Type B pancreatic cell (in vitro differentiated cells): ENCODE measurements at regions not wholly inside any gene's neighbourhood (a gene's known extent, or its start where the extent isn't known, plus 50 kb on each side); places are given as distances from the start of the nearest gene placed in this dataset.

Experiments used
- DNase-seq: peaks from one replicate; pipeline ENCODE4 v3.0.0; 2021; ENCODE audit warnings: mixed read lengths; ENCODE audit not compliant: unreplicated experiment; ENCODE audit errors: extremely low spot score
- H3K27ac Mint-ChIP-seq: 2 replicates; pipeline ENCODE4 v1.8.0; 2021; ENCODE audit warnings: mild to moderate bottlenecking, mixed read lengths
- H3K27me3 Mint-ChIP-seq: 2 replicates; pipeline ENCODE4 v1.8.0; 2021; ENCODE audit warnings: mixed read lengths
- H3K36me3 Mint-ChIP-seq: 2 replicates; pipeline ENCODE4 v1.8.0; 2021; ENCODE audit warnings: mixed read lengths
- H3K4me1 Mint-ChIP-seq: one replicate; pipeline ENCODE4 v1.8.0; 2021; ENCODE audit warnings: mixed read lengths; ENCODE audit not compliant: unreplicated experiment
- H3K4me3 Mint-ChIP-seq: 2 replicates; pipeline ENCODE4 v1.8.0; 2021; ENCODE audit warnings: mild to moderate bottlenecking, mixed read lengths
- H3K9me3 Mint-ChIP-seq: 2 replicates; pipeline ENCODE4 v1.8.0; 2021; ENCODE audit warnings: mixed read lengths
- TF ChIP-seq, protein P1 (sequence below): fragments of 200-600 bp; sonication (generic); conservative IDR thresholded peaks from 2 replicates; pipeline ENCODE4 v1.5.0; 2021; ENCODE audit warnings: antibody characterized with exemption, mild to moderate bottlenecking

DNA sequence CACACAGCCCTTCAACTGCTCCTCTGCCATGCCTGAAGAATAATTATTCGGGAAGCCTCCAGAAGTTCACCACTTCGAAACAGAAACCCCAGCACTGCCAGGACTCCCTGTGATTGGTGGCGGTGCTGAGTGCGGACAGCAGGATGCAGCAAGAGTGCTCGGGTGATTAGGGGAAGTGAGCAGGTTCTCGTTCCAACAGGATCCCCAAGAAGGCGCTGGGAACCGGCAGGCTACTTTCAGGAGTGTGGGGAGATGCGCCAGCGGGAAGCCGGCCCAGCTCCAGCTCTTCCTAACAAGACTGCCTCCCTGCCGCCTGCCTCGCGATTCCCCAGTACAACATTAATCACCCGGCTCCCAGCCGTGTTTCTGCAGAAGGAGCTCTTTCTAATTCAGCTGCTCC is 630.2 kb downstream of the BRD1 start:
- H3K9me3 Mint-ChIP-seq = no peaks in the 10 kb centered on the region
- H3K27me3 Mint-ChIP-seq = peaks cover 58% of the 10 kb centered on the region
- DNase-seq = peak; percentile 54
- H3K4me1 Mint-ChIP-seq = no peaks in the 10 kb centered on the region
- H3K36me3 Mint-ChIP-seq = no peaks in the 10 kb centered on the region
- TF ChIP-seq, protein P1, sequence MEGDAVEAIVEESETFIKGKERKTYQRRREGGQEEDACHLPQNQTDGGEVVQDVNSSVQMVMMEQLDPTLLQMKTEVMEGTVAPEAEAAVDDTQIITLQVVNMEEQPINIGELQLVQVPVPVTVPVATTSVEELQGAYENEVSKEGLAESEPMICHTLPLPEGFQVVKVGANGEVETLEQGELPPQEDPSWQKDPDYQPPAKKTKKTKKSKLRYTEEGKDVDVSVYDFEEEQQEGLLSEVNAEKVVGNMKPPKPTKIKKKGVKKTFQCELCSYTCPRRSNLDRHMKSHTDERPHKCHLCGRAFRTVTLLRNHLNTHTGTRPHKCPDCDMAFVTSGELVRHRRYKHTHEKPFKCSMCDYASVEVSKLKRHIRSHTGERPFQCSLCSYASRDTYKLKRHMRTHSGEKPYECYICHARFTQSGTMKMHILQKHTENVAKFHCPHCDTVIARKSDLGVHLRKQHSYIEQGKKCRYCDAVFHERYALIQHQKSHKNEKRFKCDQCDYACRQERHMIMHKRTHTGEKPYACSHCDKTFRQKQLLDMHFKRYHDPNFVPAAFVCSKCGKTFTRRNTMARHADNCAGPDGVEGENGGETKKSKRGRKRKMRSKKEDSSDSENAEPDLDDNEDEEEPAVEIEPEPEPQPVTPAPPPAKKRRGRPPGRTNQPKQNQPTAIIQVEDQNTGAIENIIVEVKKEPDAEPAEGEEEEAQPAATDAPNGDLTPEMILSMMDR = no peak
- H3K27ac Mint-ChIP-seq = no peak overlapping the region
- no peak overlapping the region for H3K4me3 Mint-ChIP-seq

DNA sequence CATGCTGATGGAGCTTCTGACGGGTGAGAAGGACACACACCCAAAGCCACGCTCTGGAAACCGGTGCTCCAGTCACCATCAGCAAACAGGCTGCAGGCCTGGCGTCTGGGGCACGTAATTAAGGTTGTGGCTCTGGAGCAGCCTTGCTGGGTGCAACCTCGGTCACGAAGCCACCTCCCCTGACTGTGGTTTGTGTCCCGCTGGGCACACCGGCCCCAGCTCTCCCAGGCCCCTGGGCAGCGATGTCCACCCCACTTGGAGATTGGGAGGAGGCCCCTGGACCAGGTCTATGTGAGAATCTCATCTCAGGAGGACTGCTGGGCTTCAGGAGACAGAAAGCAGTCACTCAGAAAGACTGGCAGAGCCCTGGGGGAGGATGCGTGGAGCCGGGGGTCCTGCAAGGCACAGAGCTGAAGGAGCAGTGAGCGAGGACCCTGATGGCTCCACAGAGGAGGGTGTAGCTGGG is 631.6 kb downstream of the BRD1 start:
- TF ChIP-seq, protein P1 = no peak
- DNase-seq = no peak
- H3K9me3 Mint-ChIP-seq = no peaks in the 10 kb centered on the region
- H3K36me3 Mint-ChIP-seq = no peaks in the 10 kb centered on the region
- no peak overlapping the region for H3K4me3 Mint-ChIP-seq
- no peaks in the 10 kb centered on the region for H3K4me1 Mint-ChIP-seq
- no peak overlapping the region for H3K27ac Mint-ChIP-seq
- H3K27me3 Mint-ChIP-seq = peaks cover 59% of the 10 kb centered on the region

DNA sequence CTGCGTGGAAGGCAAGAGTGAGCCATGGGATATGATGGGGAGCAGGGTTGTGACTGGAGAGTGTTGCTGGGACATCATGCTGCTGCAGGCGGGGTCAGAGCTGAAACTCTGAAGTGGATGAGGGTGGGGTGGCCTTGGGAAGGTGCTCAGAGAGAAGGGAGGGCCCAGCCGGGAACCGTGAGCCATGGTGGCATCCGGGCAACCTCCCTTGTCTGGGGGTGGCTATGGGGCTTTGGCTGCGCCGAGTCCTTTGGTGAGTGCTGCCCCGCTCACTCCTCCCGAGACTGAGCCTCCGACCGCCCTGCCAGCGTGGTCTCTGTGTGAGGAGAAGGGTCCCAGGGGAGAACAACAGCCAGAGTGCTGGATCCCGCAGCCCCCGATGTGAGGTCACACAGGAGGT is 632.0 kb downstream of the BRD1 start:
- no peak for DNase-seq
- no peak overlapping the region for H3K27ac Mint-ChIP-seq
- H3K4me1 Mint-ChIP-seq = no peaks in the 10 kb centered on the region
- no peaks in the 10 kb centered on the region for H3K9me3 Mint-ChIP-seq
- TF ChIP-seq, protein P1 = no peak
- H3K36me3 Mint-ChIP-seq = no peaks in the 10 kb centered on the region
- peaks cover 55% of the 10 kb centered on the region for H3K27me3 Mint-ChIP-seq
- no peak overlapping the region for H3K4me3 Mint-ChIP-seq

DNA sequence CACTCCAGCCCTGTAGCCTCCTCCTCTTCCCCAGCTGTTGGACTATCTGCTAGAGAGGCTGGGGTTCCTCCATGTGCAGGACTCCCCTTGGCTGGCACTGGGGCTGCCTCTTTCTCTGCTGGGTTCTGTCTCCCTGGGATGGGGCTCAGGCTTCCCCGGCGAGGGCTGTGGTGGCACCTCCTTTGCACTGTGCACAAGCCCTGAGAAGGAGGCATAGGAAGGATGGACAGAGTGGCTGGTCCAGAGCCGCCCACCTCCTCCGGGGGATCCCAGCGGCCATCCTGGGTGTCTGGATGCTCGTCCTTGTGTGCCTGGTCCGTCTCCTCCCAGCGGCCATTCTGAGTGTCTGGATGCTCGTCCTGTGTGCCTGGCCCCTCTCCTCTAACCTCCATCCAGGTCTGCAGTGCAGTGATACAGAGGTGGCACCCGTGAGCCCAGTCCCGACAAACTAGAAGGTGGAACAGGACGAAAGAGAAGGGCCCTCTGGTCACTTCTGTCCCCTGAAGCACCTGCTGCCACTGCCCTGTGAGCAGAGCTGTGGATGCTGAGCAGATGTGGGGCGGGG is 633.7 kb downstream of the BRD1 start:
- Mint-ChIP-seq H3K27me3 (peaks cover 50% of the 10 kb centered on the region), H3K4me3 (no peak overlapping the region), H3K36me3 (no peaks in the 10 kb centered on the region), H3K27ac (no peak overlapping the region), H3K9me3 (no peaks in the 10 kb centered on the region), H3K4me1 (no peaks in the 10 kb centered on the region)
- DNase-seq = no peak
- TF ChIP-seq, protein P1 = no peak

DNA sequence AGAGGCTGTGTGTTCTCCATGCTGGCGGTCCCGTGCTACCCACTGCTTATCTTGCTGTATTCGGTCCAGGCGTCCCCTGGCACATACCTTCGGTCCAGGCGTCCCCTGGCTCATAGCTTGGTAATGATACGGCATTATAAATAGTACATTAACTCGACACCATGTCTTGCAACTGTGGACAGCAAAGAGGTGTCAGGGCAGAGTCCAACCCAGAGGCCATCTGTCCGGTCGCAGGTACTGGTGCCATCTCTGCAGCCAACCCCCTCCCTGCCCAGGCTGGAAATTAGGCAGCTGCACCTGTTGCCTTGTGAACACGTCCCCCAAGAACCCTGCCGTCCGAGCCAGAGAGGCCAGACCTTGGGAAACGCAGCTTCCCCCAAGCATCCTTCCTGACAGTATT is 634.3 kb downstream of the BRD1 start:
- no peak overlapping the region for H3K4me3 Mint-ChIP-seq
- no peaks in the 10 kb centered on the region for H3K36me3 Mint-ChIP-seq
- H3K9me3 Mint-ChIP-seq = no peaks in the 10 kb centered on the region
- peaks cover 46% of the 10 kb centered on the region for H3K27me3 Mint-ChIP-seq
- H3K4me1 Mint-ChIP-seq = no peaks in the 10 kb centered on the region
- TF ChIP-seq, protein P1 = no peak
- DNase-seq = no peak
- no peak overlapping the region for H3K27ac Mint-ChIP-seq

DNA sequence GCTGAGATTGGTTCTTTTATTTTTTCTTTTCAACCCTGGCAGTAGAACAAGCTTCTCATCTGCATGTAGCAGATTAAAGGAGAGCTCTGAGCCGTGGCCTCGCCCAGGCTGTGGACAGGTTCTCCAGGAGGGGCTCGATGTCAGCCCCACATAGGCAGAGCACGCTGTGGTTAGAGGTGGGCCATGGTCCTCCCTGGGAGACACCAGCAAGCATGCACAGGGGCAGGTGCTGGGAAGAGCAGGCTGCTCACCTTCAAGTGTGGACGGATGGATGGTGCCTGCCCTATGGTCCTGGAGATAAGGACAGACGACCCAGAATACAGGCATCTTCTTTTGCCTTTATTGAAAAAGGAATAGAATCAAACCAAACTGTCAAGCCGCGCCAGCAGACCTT is 634.8 kb downstream of the BRD1 start:
- Mint-ChIP-seq H3K27me3 (peaks cover 43% of the 10 kb centered on the region), H3K36me3 (no peaks in the 10 kb centered on the region), H3K4me1 (no peaks in the 10 kb centered on the region), H3K27ac (no peak overlapping the region), H3K9me3 (no peaks in the 10 kb centered on the region), H3K4me3 (no peak overlapping the region)
- TF ChIP-seq, protein P1 = no peak
- DNase-seq = no peak
